KMS-11 (cell line): ENCODE measurements at regions not wholly inside any gene's neighbourhood (a gene's known extent, or its start where the extent isn't known, plus 50 kb on each side); places are given as distances from the start of the nearest gene placed in this dataset.
"Not testable (repeated sequence)": the region's sequence is repeated elsewhere in the genome, so short reads cannot be mapped to it uniquely, and the experiment has no call there.

ENCODE experiments used
- H2AFZ ChIP-seq: fragments of 200-600 bp; sonication (generic); 2 replicates; pipeline ENCODE4 v1.6.1; 2016; ENCODE audit warnings: antibody characterized with exemption, mixed run types, low read depth
- H3K27ac ChIP-seq: fragments of 200-600 bp; sonication (generic); 2 replicates; pipeline ENCODE4 v1.6.1; 2016; ENCODE audit warnings: mild to moderate bottlenecking, mixed run types
- H3K27me3 ChIP-seq: fragments of 200-600 bp; sonication (generic); 2 replicates; pipeline ENCODE4 v1.6.1; 2017; ENCODE audit warnings: mild to moderate bottlenecking, low read depth, mixed run types, moderate library complexity; ENCODE audit not compliant: insufficient read depth
- H3K36me3 ChIP-seq: fragments of 200-600 bp; sonication (generic); 2 replicates; pipeline ENCODE4 v1.6.1; 2017; ENCODE audit warnings: mild to moderate bottlenecking, mixed run types; ENCODE audit not compliant: insufficient read depth
- H3K4me1 ChIP-seq: fragments of 200-600 bp; sonication (generic); 2 replicates; pipeline ENCODE4 v1.6.1; 2016; ENCODE audit warnings: mild to moderate bottlenecking, low read depth, mixed run types; ENCODE audit not compliant: poor library complexity, severe bottlenecking
- H3K4me2 ChIP-seq: fragments of 200-600 bp; sonication (generic); 2 replicates; pipeline ENCODE4 v1.7.0; 2016; ENCODE audit warnings: mild to moderate bottlenecking, mixed run types
- H3K4me3 ChIP-seq: fragments of 200-600 bp; sonication (generic); IDR thresholded peaks from 2 replicates; pipeline ENCODE4 v1.6.1; 2017; ENCODE audit warnings: low read depth, low read length, mixed read lengths; ENCODE audit not compliant: insufficient read depth
- H3K79me2 ChIP-seq: fragments of 200-600 bp; sonication (generic); 2 replicates; pipeline ENCODE4 v1.6.1; 2016; ENCODE audit warnings: low read depth, mixed run types; ENCODE audit not compliant: insufficient read depth
- H3K9ac ChIP-seq: fragments of 200-600 bp; sonication (generic); 2 replicates; pipeline ENCODE4 v1.6.1; 2016; ENCODE audit warnings: mild to moderate bottlenecking, mixed run types
- H4K20me1 ChIP-seq: fragments of 200-600 bp; sonication (generic); 2 replicates; pipeline ENCODE4 v1.6.1; 2016; ENCODE audit warnings: mild to moderate bottlenecking, mixed run types; ENCODE audit not compliant: insufficient read depth
- CTCF ChIP-seq: fragments of 200-600 bp; sonication (generic); conservative IDR thresholded peaks from 2 replicates; pipeline ENCODE4 v1.6.1; 2017; ENCODE audit warnings: low read depth, mild to moderate bottlenecking, antibody characterized with exemption, low read length, moderate library complexity, mixed read lengths

- Histone ChIP-seq H3K4me2 (no peak overlapping the region), H2AFZ (no peak overlapping the region), H3K9ac (no peak overlapping the region), H3K36me3 (no peaks in the 10 kb centered on the region), H3K4me1 (no peaks in the 10 kb centered on the region), H3K79me2 (no peaks in the 10 kb centered on the region), H3K27ac (no peak overlapping the region), H3K27me3 (no peaks in the 10 kb centered on the region), H4K20me1 (no peaks in the 10 kb centered on the region), H3K4me3 (no peak overlapping the region)
- no peak for TF ChIP-seq CTCF
Measured at GRCh38 chr10:106348933-106349332, 815.6 kb downstream of the SORCS1 start.

- Histone ChIP-seq H2AFZ (no peak overlapping the region), H3K79me2 (no peaks in the 10 kb centered on the region), H3K27me3 (no peaks in the 10 kb centered on the region), H3K36me3 (no peaks in the 10 kb centered on the region), H3K27ac (no peak overlapping the region), H3K4me2 (no peak overlapping the region), H4K20me1 (no peaks in the 10 kb centered on the region), H3K9ac (no peak overlapping the region), H3K4me3 (no peak overlapping the region), H3K4me1 (no peaks in the 10 kb centered on the region)
- TF ChIP-seq CTCF: no peak
Measured at GRCh38 chr10:106347547-106347946, 817.0 kb downstream of the SORCS1 start.

- H3K9ac ChIP-seq, H3K4me3 ChIP-seq, H3K79me2 ChIP-seq, H3K27ac ChIP-seq, H3K4me2 ChIP-seq, H3K27me3 ChIP-seq, H2AFZ ChIP-seq, H3K4me1 ChIP-seq, H4K20me1 ChIP-seq, H3K36me3 ChIP-seq: not testable (repeated sequence)
Measured at GRCh38 chr10:106343539-106343938, 821.0 kb downstream of the SORCS1 start.

GRCh38 chr10:106341356-106341755 lies 823.1 kb downstream of the SORCS1 start:
- Histone ChIP-seq H4K20me1 (no peaks in the 10 kb centered on the region), H3K4me2 (no peak overlapping the region), H3K9ac (no peak overlapping the region), H3K36me3 (no peaks in the 10 kb centered on the region), H3K4me3 (no peak overlapping the region), H2AFZ (no peak overlapping the region), H3K79me2 (no peaks in the 10 kb centered on the region), H3K27me3 (no peaks in the 10 kb centered on the region), H3K27ac (no peak overlapping the region), H3K4me1 (no peaks in the 10 kb centered on the region)
- no peak for TF ChIP-seq CTCF

GRCh38 chr10:106338486-106338885 lies 826.0 kb downstream of the SORCS1 start:
- Histone ChIP-seq H3K27ac (no peak overlapping the region), H3K4me3 (no peak overlapping the region), H4K20me1 (no peaks in the 10 kb centered on the region), H3K4me1 (no peaks in the 10 kb centered on the region), H3K27me3 (no peaks in the 10 kb centered on the region), H3K79me2 (no peaks in the 10 kb centered on the region), H3K9ac (no peak overlapping the region), H3K4me2 (no peak overlapping the region), H3K36me3 (no peaks in the 10 kb centered on the region), H2AFZ (no peak overlapping the region)
- TF ChIP-seq CTCF: no peak
